Fibroblast of the conjunctiva (primary cell): ENCODE measurements at regions not wholly inside any gene's neighbourhood (a gene's known extent, or its start where the extent isn't known, plus 50 kb on each side); places are given as distances from the start of the nearest gene placed in this dataset.
"Not testable (repeated sequence)": the region's sequence is repeated elsewhere in the genome, so short reads cannot be mapped to it uniquely, and the experiment has no call there.

ENCODE experiments used
- DNase-seq: peaks from one replicate; pipeline ENCODE4 v3.0.0-alpha.2; 2010; ENCODE audit warnings: low read depth

DNA sequence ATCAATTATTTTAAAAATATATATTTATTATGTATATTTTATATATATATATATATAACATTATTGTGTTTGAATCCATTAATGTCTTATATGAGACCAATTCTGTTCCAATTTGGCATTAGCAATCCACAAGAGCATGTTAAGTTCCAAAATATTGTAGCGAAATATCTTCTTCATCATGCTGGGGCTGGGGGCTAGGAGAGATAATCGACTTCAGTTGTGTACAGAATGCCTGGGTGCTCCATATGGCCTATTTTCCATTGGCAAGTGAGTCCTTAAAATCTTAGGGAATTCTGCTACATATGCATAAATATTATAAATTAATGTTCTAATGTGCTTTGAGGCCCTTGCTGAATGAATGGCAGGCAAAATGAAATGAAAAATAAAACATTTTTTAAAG, 117.7 kb downstream of the PCDH7 start:
- DNase-seq: no peak

DNA sequence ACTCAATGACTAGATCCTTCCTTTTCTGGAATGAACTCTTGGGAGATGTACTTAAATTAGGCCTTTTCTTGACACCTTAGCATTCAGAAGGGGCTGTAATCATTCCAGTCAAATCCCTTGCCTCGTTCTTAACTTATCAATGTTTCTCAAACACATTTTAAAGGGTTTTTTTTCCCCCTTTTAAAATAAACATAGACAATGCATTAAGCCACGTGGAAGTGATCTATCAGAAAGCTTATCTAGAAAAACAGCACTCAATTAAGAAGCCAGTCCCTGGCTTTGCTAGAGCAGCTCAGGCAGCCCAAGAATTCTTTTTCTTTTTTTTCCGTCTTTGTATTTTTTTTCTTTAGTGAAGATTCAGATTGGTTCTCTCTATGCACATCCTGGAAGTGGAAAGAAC, 118.2 kb downstream of the PCDH7 start:
- no peak for DNase-seq

DNA sequence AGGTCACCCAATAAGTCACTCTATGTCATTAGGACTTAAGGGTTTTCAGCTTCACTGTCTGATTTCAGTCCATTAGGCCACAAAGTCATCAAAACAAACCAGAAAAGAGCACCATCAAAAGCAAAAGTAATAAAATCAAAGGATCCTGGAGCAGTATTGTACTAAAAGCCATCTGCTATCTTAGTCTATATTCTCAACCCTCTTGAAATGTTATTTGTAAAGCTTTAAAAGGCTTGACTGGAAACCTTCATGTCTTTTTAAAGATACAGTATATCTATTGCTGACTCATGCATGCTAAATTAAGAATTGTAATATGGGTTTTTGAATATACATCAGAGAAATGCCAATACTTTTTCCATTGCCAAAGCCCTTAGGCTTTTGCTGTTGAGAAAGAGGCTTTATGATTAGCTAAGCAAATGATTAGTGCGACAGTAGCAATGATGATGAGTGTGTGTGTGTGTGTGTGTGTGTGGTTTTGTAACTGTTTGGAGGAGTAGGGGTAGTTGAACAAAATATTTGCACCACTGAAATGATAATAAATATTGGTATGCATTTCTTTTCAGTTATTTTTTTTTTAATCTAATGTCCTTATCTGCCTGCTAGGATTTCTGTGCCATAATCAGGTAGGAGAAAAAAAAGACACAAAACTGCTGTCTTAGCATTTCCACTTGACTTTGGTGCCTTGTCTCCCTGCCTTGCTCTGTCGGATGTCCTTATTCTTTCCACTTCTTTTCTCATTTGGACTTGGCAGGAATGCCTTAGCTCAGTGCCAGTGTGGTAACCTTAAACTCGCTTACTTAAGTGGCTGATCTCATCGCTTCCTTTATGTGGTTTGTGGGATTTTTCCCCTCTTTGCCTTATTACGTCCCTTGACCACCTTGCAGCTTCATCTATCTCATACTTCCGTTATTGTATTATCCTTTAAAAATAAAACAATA, 119.7 kb downstream of the PCDH7 start:
- peak; percentile 13 for DNase-seq

DNA sequence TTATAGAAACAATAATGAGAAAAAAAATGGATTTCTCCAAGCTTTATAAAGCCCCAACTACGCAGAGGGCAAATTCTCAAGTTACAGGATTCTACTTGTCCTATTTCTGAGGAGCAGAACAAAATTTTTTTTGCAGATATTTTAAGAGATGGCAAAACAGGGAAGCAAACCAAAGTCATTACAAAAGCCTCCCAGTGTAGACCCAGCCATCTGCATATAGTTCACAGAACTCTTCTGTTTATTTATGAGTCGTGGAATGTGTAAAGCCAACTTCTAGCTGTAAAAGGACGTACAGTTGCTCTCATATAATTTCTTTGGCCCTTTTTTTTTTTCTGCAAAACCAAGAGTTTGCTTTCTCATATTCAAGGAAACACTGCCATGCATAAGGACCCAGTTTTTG, 120.4 kb downstream of the PCDH7 start:
- DNase-seq: no peak

DNA sequence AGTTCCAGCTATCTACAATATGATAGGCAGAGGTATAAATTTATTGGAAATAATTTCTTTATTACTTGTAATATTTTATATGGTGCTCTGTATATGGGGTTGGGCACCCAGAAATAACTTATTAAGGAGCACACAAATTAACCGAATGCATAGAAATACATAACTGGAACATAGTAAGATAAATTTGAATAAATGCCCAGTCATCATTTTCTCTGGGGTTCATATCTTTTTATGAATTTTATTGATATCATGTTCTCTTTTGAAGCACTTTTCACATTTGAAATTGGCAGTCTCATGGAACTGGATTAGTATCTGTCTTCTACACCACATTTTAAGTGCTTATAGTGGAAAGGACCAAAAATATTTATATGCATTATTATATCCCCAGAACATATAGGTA, 122.0 kb downstream of the PCDH7 start:
- DNase-seq: no peak

DNA sequence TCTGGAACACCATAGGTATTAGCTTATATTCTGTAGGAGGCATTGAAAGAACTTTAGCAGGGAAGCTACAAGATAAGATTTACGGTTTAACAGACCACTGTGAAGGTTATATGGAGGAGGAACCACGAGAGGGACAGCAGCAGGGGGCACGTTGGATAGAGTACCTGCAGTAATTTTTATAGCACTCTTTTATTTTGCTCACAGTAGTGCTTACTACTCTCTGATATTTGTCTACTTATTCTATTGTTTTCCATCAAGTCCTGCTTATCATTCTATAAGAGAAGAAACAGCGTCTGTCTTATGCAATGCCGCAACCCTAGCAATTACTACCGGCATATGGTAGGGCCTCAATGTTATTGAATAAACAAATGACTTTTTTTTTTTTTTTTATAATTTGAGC, 122.5 kb downstream of the PCDH7 start:
- DNase-seq: no peak

DNA sequence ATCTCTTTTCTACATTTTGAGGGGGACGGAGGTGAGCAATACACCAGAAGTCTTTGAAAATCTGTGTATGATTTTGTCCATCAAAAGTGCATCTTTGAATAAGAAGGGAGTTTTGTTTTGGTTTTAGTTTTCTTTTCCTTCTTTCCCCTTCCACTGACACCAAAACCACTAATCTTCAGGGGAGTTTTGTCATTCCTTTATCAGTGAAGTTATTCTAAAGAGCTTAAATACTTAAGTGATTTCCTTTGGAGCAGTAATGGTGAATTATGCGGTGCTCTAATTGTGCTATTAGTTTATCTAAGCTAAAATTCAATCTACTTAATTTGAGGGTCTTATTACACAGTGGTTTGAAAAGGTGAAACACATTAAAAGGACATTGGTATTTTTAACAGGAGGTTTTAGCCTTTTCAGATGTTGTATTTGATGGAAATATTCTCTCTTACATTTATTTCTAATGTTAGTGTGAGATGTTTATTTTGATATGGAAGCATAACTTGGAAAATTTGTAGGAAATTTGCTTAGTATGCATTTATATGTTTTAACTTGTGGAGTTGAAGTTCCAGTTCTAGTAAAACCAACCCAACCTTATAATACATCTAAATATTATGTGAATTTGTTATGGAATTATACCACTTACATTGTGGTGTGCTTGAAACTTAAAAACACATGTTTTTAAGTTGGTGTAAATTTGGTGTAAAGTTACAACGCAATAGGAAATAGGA, 124.9 kb downstream of the PCDH7 start:
- no peak for DNase-seq

DNA sequence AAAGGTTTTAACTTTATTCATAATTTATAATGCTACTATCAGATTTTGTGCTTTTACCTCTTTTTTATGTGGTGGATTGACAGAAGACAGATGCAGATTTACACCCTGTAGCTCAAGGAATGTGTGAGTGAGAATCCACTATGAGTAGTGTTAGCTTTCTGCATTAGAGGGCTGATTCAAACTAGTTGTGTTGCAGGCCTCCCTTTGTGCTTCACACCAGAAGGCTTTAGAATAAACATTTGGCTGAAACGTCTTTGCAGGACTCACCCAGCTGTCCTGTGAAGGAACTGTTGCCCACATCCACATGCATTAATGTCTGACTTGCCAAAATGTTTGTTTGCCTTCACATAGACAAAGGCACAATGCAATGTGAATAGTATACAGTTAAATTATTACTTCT, 127.0 kb downstream of the PCDH7 start:
- DNase-seq: no peak

DNA sequence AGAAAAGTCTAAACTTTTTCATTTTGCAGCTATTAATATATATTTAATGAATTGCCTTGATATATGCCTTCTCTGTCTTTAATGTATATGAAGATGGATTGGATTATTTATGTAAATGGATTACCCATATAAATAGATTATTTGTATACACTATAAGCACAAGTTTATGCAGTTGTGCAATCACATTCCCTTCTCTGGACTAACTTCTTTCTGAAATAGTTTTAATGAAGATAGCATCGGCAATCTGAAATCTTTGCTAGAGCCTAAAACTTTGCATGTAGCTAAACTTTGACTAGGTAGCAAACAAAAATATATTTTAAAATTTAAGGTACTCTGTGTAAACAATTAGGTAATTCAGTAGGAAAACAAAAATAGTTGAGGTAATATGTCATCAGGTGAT, 127.8 kb downstream of the PCDH7 start:
- DNase-seq: no peak

DNA sequence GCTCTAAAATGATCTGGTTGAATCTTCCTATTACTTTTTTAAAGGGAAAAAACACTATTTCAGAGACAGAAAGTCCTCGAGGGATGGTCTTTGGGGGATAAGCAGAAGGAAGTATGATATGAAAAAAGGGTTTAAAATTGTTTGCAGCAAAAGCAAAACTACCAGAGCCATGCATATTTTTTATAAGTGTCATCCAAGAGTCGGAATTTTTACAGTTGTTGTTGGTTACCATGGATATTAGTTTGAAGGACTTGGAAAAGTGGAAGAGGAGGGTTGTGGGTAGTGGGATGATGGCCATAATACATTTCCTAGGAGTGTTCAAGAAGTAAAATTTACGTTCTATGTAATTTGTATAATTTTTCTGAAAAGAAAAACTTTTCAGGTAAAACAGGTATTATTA, 134.4 kb downstream of the PCDH7 start:
- no peak for DNase-seq

DNA sequence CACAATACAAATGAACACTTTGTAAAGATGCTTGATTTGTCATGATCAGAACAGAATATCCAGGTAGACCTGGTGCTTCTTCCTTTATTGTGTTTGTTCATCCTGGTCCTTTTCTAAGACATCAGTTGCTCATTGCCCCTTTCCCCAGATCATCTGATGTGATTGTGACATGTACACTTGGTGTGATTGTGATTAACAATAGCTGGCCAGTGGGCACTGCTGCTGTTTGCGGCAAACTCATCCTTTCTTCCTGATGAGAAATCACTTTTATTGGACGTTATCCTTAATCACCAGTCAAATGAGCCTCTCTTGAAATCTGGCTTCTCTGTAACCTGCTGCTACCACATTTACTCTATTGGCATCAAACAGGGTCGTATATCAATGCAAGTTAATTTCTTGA, 135.1 kb downstream of the PCDH7 start:
- no peak for DNase-seq

DNA sequence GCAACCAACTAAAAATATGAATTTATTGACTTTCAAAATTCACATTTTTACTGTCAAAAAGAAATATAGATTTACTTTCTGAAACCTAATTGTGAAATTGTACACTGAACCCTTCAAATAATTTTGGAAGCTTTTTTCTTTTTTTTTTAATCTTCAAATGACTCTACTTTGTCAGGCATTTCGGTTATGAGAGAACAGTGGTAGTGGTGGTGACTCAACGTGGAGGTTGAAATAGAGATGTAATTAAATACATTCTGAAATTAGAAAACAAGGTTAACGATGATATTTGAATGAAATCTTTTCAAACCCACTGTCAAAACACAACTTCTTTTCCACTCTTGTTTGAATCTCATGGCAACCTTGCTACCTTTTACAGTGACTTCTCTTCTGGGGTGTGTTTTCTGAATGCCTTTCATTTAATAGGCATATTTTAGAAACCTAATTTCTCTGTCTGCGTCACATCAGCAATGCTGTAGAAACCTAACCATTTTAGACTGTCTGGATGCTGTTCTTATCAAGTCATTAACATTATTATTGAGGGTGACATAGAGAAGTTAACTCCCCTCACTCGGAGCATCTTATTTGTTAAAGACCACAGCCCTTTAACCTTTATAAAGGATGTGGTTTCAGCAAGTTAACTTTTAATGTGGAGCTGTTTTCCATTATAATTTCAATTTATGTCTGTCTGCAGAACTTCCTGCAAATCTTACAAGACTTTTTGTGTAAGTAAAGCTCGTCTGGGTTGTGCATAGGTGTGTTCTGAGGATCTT, 136.8 kb downstream of the PCDH7 start:
- DNase-seq: no peak

DNA sequence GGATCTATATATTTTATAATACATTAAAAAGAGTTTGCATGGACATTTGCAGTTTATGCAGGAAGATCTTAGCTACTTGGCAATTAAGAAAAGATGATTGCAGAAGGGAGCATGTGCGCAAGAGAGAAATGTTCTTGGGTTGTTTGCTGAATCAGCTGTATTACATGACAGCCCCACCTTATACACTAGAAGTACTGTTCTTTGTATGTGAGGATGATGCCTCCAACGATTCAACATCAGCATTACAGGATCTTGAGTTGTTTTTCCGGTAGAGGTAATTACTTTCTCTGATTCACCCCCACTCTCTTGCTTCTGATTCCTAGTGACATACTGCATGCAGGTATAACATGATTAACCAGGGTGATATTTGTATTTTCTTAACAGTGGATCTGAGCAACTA, 140.8 kb downstream of the PCDH7 start:
- no peak for DNase-seq

DNA sequence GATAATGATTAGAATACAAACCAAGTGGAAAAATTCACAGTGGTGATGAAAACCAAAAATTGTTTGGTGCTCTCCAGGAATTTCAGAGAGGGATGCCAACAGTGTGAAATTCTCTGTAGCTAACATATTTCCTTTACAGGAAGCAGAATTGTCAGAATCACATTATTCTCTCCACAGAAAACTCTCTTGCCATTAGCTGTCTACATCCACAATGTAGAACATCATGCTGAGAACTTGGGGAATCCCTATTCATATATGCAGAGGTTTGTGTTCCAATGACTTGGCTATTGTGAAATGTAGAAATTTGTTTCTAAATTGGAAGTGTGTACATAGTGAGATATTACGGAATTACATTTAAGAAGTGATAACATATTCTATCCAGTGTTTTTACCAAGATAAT, 142.0 kb downstream of the PCDH7 start:
- DNase-seq: no peak

DNA sequence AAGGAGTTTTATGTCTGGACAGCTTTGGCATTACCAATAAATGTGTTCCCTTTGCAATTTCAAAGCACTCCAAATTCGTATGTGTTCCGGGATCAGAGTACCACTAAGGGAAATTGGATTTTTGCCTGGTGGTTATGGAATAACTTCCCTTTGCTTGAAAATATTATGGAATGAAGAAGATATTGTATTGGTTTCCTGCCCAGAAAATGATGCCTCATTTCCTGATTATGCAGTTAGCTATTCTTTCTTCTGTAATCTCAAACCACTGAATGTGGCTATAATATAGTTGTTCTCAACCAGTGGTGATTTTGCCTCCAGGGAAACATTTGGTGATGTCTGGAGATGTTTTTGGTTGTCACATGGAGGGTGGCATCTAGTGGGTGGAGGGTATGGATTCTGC, 142.9 kb downstream of the PCDH7 start:
- no peak for DNase-seq

DNA sequence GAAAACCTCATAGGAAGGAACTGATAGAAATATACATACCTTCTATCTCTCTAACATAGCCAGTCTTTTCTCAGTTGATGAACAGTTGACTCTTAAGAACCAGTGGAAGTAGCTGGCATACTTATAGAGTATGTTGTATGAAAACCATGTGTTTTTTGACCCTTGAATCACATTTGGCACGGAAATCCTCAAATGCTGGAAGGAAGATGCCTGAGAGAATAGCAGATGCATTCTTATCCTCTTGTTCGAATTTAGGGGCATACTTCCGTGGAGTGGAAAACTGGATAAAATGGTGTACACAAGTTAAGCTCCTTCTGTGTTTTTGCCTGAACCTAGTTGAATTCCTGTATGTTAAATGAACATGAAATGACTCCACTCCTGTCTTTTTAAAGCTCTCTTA, 145.5 kb downstream of the PCDH7 start:
- no peak for DNase-seq

DNA sequence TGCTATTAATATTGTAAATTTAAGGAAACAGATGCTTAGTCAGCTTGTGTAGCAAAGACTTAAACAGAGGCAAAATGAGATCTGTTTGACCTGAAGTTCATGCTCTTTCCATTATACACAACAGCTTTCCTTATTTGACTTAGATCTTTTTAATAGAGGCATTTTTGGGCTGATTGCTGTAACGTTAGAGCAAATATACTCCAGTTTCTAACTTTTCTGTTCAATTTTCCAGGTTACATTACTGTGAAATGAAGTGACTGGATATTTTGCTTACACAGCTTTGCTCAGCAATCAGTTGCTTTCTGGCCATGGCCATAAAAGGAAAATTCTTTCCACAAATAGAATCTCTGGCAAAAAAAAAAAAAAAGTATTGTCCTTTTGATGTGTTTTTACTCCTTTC, 146.2 kb downstream of the PCDH7 start:
- no peak for DNase-seq

DNA sequence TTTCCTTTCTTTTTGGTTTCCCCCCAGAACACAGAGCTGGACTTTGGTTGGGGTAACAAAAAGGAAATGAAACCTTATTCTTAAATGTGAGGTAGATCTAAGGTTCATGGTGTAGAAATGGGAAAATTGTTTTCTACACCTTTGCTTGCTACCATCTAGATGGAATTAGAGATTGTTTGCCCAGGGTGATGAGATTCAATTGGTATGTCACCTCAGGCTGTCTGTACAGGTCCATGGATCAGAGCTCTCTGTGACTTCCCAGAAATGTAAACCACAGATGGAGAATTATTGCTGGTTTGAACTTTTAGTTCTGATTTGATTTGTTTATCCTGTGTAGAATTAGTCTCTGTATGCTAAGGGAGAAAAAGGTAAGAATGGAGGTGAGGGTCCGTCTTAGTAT, 146.7 kb downstream of the PCDH7 start:
- DNase-seq: no peak

DNA sequence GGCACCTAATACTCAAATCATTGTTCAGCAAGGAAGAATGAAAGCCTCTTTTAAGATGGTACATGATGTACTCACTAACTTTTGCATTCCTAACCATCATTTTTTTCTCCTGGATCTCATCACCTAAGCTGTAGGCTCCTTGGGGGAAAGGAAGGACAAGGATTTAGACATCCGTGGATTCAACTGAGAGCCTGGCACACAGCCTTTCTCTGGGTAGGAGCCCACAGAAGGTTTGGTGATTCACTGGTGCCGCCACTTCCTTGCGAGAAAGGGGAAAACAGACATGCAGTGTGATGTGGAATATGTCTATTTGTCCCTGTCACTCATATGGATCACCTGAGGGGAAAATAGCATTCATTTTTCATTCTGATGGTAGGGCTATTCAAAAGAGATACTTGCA, 147.3 kb downstream of the PCDH7 start:
- DNase-seq: no peak

DNA sequence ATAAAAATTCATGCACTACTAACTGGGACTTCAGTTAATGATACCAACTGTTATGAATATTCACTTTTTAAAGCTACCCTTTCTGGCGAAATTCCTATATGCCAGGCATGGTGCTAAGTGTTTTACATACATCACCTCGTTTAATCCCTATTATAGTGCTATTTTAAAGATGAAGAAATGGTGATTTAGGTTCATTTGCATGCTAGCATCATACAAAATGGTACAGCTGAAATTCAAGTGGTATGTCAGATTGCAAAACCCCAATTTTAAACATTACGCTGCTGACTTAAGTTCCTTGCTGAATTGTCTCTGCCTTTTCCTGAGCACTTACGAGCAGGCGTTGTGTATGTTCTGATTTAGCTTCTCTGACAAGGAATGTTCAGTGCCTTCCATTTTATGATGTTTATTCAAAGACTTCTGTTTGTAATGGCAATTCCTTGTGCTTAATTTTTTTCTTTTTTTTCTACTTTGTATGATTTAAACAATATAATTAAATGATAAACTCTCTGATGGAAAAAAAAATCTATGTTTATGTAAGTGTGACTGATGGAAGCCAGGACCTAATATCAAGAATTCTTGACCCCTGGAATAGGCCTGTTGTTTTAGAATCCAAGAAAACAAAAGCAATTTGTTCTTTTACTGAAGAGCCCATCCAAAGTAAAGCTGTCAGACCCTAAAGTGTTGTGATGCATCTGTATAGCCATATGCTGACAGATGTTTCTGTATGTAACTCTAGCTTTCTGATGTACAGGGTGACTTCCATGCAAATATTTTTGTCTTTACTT, 148.1 kb downstream of the PCDH7 start:
- DNase-seq: no peak

DNA sequence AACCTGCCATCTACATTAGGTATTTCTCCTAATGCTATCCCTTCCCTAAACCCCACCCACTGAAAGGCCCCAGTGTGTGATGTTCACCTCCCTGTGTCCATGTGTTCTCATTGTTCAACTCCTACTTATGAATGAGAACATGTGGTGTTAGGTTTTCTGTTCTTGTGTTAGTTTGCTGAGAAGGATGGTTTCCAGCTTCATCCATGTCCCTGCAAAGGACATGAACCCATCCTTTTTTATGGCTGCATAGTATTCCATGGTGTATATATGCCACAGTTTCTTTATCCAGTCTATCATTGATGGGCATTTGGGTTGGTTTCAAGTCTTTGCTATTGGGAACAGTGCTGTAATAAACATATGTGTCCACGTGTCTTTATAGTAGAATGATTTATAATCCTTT, 149.2 kb downstream of the PCDH7 start:
- not testable (repeated sequence) for DNase-seq

DNA sequence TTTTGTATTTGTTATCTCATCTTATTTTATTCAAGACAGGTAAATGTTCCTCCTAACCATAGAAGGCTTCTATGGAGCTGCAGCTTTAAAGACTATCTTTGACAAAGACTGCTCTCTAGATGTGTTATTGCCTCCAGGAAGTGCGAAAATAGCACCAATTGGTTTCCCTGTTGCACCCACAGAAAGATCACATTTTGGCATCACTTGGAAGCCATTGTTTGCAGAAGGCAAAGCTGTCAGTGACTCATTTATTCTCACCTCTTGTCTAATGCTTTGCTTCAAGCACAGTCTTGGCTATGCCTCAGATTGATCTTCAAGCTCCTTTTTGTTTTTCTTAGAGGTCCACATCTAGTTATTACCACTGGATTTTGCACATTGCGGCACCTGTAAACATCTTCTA, 150.3 kb downstream of the PCDH7 start:
- no peak for DNase-seq
